Ovary (tissue), 7 donors: ENCODE measurements at regions not wholly inside any gene's neighbourhood (a gene's known extent, or its start where the extent isn't known, plus 50 kb on each side); places are given as distances from the start of the nearest gene placed in this dataset.

ENCODE experiments used
- DNase-seq, 5 donors: peaks; one replicate each; pipeline ENCODE4 v3.0.0-alpha.2; 2019 to 2020
- H3K27ac ChIP-seq, 2 donors: fragments of 200-600 bp; one replicate each; pipeline versions ENCODE4 v1.5.1 to v1.8.0; 2019 to 2022
- H3K27me3 ChIP-seq: fragments of 200-600 bp; one replicate; pipeline ENCODE4 v1.8.0; 2022
- H3K36me3 ChIP-seq: fragments of 200-600 bp; sonication (generic); one replicate; pipeline ENCODE4 v1.5.1; 2019
- H3K4me1 ChIP-seq: one replicate; pipeline ENCODE4 v1.8.1; 2013; ENCODE audit warnings: mild to moderate bottlenecking, moderate library complexity; ENCODE audit not compliant: insufficient read depth
- H3K4me3 ChIP-seq: fragments of 200-600 bp; sonication (generic); one replicate; pipeline ENCODE4 v1.5.1; 2017
- H3K9me3 ChIP-seq, 2 donors: fragments of 200-600 bp in 1 of 2; sonication (generic) in 1 of 2; one replicate each; pipeline versions ENCODE4 v1.5.1 to v1.8.1; 2013 to 2019; ENCODE audit warnings: mild to moderate bottlenecking in 1 of 2, moderate library complexity in 1 of 2
- EP300 ChIP-seq: sonication (generic); formaldehyde crosslinking; IDR thresholded peaks from one replicate; pipeline ENCODE4 v1.6.1; 2017; ENCODE audit warnings: antibody characterized with exemption
- POLR2A ChIP-seq: fragments of 450-650 bp; IDR thresholded peaks from one replicate; pipeline ENCODE4 v1.6.1; 2017; ENCODE audit warnings: antibody characterized with exemption, mild to moderate bottlenecking, moderate library complexity
- WGBS, 3 donors: extraction: QIAGEN DNeasy Blood & Tissue Kit in 1 of 3; methylation state at CpG; one replicate each; pipeline versions ENCODE4 v1.1.5 to v1.1.7; 2013 to 2017; 5-methylcytosine and 5-hydroxymethylcytosine counted together
- intact Hi-C, 4 donors: fragments of 100-400 bp; cut with DNase I; formaldehyde crosslinking; loops; one replicate each; pipeline versions ENCODE4 v1.11.0 to v1.15.1; 2022 to 2023
- TF ChIP-seq, protein P1 (sequence below), 3 donors: fragments of 450-650 bp in 2 of 3; fragments of 200-600 bp in 1 of 3; IDR thresholded peaks; one replicate each; pipeline versions ENCODE4 v1.5.1 to v1.8.0; 2016 to 2022; ENCODE audit warnings: antibody characterized with exemption in 3 of 3, mild to moderate bottlenecking in 1 of 3
- donor health status: DM: no; HTN: no; CAD: no; lungs with moderate emphysema.
- donor health status: DM: no; HTN: no; CAD: no.
- donor health status: Bipolar disorder and iron deficiency.
- donor health status: DM: no; HTN: no; CAD: no.
- donor health status: DM: yes; HTN: yes; CAD: no.

DNA sequence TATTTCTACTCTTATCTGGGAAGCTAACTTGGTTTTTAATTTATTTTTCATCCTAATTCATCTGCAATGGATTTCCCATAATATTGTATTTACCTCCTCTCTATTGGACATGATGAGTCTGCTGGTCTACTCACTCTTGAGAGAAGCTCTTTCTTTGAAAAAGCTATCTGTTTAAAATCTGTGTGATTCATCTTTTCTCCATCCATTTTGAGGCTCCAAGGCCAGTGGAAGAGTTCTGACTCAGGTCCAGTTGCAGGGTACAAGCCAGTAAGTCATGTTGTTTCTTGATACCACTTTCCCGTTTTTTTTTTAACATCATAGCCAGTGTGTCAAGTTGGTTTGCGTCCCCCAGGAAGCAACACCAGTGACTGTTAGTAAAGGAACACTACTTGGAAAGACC, 160.3 kb upstream of the BMP4 start:
- TF ChIP-seq POLR2A = no peak
- WGBS, 3 donors = 6 to 30% (median 15%) methylated on average over 2 of the region's 2 CpGs
- no peak for DNase-seq
- no peak overlapping the region for H3K4me3 ChIP-seq
- intact Hi-C loops = no loop called here
- peaks cover 6% of the 10 kb centered on the region for H3K4me1 ChIP-seq
- H3K36me3 ChIP-seq = no peaks in the 10 kb centered on the region
- no peak overlapping the region for H3K27ac ChIP-seq
- H3K9me3 ChIP-seq = no peaks in the 10 kb centered on the region
- no peaks in the 10 kb centered on the region for H3K27me3 ChIP-seq

DNA sequence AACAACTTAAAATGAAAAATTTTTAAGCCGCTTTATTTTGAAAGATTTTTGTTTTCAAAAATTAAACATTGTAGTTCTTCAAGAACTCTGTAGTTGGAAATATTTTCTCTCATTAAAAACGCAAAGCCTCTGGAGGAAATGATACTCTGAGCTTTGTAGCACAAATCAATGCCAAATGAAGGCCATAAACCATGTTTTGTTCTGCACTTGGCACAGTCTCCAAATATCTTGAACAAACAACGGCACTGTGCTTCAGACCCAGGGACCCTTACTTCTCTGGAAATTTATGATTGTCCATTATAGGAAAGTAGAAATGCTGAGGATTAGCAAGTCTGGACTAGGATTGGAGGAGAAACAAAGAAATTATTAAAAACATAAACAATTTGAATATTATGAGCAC, 160.8 kb upstream of the BMP4 start:
- H3K9me3 ChIP-seq = no peaks in the 10 kb centered on the region
- no peak for DNase-seq
- H3K36me3 ChIP-seq = no peaks in the 10 kb centered on the region
- intact Hi-C loops = no loop called here
- TF ChIP-seq, protein P1, sequence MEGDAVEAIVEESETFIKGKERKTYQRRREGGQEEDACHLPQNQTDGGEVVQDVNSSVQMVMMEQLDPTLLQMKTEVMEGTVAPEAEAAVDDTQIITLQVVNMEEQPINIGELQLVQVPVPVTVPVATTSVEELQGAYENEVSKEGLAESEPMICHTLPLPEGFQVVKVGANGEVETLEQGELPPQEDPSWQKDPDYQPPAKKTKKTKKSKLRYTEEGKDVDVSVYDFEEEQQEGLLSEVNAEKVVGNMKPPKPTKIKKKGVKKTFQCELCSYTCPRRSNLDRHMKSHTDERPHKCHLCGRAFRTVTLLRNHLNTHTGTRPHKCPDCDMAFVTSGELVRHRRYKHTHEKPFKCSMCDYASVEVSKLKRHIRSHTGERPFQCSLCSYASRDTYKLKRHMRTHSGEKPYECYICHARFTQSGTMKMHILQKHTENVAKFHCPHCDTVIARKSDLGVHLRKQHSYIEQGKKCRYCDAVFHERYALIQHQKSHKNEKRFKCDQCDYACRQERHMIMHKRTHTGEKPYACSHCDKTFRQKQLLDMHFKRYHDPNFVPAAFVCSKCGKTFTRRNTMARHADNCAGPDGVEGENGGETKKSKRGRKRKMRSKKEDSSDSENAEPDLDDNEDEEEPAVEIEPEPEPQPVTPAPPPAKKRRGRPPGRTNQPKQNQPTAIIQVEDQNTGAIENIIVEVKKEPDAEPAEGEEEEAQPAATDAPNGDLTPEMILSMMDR (IDR thresholded peaks at IDR 0.05) = no peak
- TF ChIP-seq POLR2A (no peak), EP300 (no peak)
- H3K4me3 ChIP-seq = no peak overlapping the region
- H3K27ac ChIP-seq = no peak overlapping the region
- H3K27me3 ChIP-seq = no peaks in the 10 kb centered on the region
- H3K4me1 ChIP-seq = peaks cover 6% of the 10 kb centered on the region
- WGBS, 3 donors = 4 to 8% (median 7%) methylated on average over 3 of the region's 3 CpGs

DNA sequence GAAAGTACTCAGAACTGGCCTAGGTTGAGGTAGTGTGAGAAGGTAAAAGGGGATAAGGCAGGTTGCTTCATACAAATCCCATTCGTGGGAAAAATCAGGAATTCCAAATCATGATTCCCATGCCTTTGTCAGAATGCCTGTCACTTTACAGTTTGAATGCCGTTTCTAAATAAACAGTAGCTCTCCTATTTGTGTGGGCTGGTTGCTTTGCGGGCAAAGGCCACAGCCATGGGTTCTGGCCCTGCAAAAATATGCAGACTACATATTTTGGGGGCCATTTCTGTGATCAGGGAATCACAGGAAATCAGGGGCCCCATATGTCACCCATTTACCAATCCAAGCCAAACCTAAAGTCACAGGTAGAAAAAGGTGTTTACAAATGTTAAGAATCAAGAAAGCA, 161.3 kb upstream of the BMP4 start:
- no peak for DNase-seq
- WGBS, 3 donors = 77 to 87% (median 85%) methylated on average over 3 of the region's 3 CpGs
- H3K27me3 ChIP-seq = no peaks in the 10 kb centered on the region
- no peak overlapping the region for H3K4me3 ChIP-seq
- TF ChIP-seq POLR2A (no peak), EP300 (no peak)
- TF ChIP-seq, protein P1 (IDR thresholded peaks at IDR 0.05) = no peak
- H3K9me3 ChIP-seq = no peaks in the 10 kb centered on the region
- H3K4me1 ChIP-seq = peaks cover 6% of the 10 kb centered on the region
- intact Hi-C loops = no loop called here
- H3K36me3 ChIP-seq = no peaks in the 10 kb centered on the region
- no peak overlapping the region for H3K27ac ChIP-seq

DNA sequence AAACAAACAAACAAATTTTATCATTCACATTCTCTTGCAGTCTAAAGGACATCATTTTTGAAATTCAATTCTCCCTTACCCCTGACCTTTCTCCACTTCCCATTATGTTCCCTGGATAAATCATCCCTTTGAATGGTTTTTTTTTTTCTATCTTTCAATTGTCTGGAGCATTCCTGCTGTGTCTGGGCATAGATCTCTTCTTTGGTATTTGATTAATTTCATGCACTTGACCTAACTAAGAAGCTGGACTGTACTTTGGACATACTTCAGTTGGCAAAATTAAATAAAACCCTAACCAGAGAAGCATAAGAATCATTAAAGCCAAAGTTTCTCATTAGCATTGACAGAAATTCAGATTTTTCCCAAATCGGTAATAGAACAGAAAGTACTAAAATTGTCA, 163.6 kb upstream of the BMP4 start:
- TF ChIP-seq EP300 = no peak
- no peak for TF ChIP-seq POLR2A
- TF ChIP-seq, protein P1 (IDR thresholded peaks at IDR 0.05) = no peak
- no peaks in the 10 kb centered on the region for H3K36me3 ChIP-seq
- H3K4me1 ChIP-seq = peaks cover 6% of the 10 kb centered on the region
- intact Hi-C loops = no loop called here
- DNase-seq = no peak
- no peaks in the 10 kb centered on the region for H3K9me3 ChIP-seq
- 26 to 43% (median 42%) methylated on average over 1 of the region's 1 CpG for WGBS, 3 donors
- H3K27me3 ChIP-seq = no peaks in the 10 kb centered on the region
- H3K4me3 ChIP-seq = no peak overlapping the region
- H3K27ac ChIP-seq = no peak overlapping the region

DNA sequence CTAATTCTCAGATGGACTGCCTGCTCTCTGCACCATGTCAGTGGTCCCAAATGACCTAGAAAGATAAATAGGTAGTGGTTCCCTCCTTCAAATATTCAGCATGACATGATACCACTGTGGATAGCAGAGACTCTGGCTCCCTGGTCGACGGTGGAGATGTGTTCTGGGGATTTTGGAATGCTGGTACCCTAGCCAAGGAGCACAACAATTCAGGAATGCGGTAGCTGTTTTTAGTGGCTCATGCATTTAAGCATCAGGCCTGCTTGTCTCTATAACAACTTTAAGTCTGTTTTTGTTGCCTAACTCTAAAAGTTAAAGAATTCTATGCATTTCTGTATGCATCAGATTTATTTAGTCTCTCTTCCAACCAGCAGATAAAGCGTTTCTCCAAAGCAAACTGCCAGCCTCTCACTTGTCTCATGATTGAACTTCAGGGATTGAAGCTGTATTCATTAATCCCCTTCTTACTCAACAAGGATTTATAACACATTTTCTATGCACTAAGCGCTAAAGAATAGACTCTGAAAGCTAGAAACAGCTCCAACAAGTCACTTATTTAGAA, 164.9 kb upstream of the BMP4 start:
- no peaks in the 10 kb centered on the region for H3K9me3 ChIP-seq
- WGBS, 3 donors = 45 to 48% (median 45%) methylated on average over 5 of the region's 5 CpGs
- intact Hi-C loops = no loop called here

More for the DNA sequence above, 164.9 kb upstream of the BMP4 start:
- Histone ChIP-seq H3K4me1 (peaks cover 6% of the 10 kb centered on the region), H3K27me3 (no peaks in the 10 kb centered on the region), H3K36me3 (no peaks in the 10 kb centered on the region), H3K4me3 (no peak overlapping the region), H3K27ac (no peak overlapping the region)
- DNase-seq = no peak
- TF ChIP-seq EP300 (no peak), POLR2A (no peak)
- TF ChIP-seq, protein P1 (IDR thresholded peaks at IDR 0.05) = no peak
